Omental fat pad (tissue), 3 donors: ENCODE measurements at regions not wholly inside any gene's neighbourhood (a gene's known extent, or its start where the extent isn't known, plus 50 kb on each side); places are given as distances from the start of the nearest gene placed in this dataset.
A peak's percentile ranks its signal among the peaks of the same experiment; 100 is the strongest.

Source experiments
- ATAC-seq: fragments of 150-250 bp; one replicate; pipeline ENCODE4 v1.9.1; 2016; ENCODE audit warnings: mild to moderate bottlenecking, moderate library complexity; ENCODE audit not compliant: low FRiP score
- DNase-seq: peaks from one replicate; pipeline ENCODE4 v3.0.0-alpha.2; 2019; ENCODE audit warnings: low spot score
- CTCF ChIP-seq, 3 donors: fragments of 450-650 bp; IDR thresholded peaks; one replicate each; pipeline ENCODE4 v1.5.1; 2016 to 2017; ENCODE audit warnings: antibody characterized with exemption in 3 of 3, mild to moderate bottlenecking in 3 of 3, moderate library complexity in 2 of 3

GRCh38 chr6:89028774-89029173, 51.8 kb upstream of the PNRC1 start:
- no peak for TF ChIP-seq CTCF (IDR thresholded peaks at IDR 0.05)
- DNase-seq (no peak), ATAC-seq (no peak)

GRCh38 chr6:89027756-89028155, 52.8 kb upstream of the PNRC1 start:
- DNase-seq (no peak), ATAC-seq (no peak)
- no peak for TF ChIP-seq CTCF (IDR thresholded peaks at IDR 0.05)

- no peak for TF ChIP-seq CTCF (IDR thresholded peaks at IDR 0.05)
- ATAC-seq: no peak
- no peak for DNase-seq
Observed at GRCh38 chr6:89026151-89026550, 54.4 kb upstream of the PNRC1 start.

- ATAC-seq: no peak
- DNase-seq: no peak
- TF ChIP-seq CTCF (IDR thresholded peaks at IDR 0.05): no peak
Observed at GRCh38 chr6:89025633-89026032, 54.9 kb upstream of the PNRC1 start.

- ATAC-seq (peak; percentile 20), DNase-seq (no peak)
- no peak for TF ChIP-seq CTCF (IDR thresholded peaks at IDR 0.05)
Observed at GRCh38 chr6:89024456-89024855, 56.1 kb upstream of the PNRC1 start.

GRCh38 chr6:89023591-89024441, 56.7 kb upstream of the PNRC1 start:
- DNase-seq (no peak), ATAC-seq (peak; percentile 83)
- no peak for TF ChIP-seq CTCF (IDR thresholded peaks at IDR 0.05)

- peak; percentile 70 for ATAC-seq
- no peak for TF ChIP-seq CTCF (IDR thresholded peaks at IDR 0.05)
- no peak for DNase-seq
Observed at GRCh38 chr6:89022798-89023197, 57.8 kb upstream of the PNRC1 start.
